ENCODE measurements at regions not wholly inside any gene's neighbourhood (a gene's known extent, or its start where the extent isn't known, plus 50 kb on each side); places are given as distances from the start of the nearest gene placed in this dataset.

GRCh38 chr1:106659490-106660244 is 396.8 kb upstream of the PRMT6 start:
- DNase-seq (ENCODE audit: low read depth, low spot score), result no peak

DNA sequence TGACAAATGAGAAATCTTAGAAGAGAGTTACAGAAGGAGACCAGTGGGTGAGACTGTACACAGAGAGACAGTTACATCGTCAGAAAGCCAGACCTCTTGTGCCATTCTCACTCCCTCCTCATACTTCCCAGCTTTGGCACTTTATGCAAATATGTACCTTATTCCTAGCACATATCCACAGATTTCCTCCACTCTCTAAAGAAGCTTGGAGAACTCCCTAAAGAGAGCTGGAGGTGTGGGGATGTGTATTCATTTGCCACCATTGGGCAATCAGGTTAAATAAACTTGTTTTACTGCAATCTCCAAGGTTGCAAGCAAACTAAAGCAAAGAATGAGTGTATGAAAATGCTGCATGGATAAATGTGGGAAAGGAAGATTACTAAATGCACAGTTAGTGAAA is 380.9 kb upstream of the PRMT6 start:
- DNase-seq (ENCODE audit: low read depth, low spot score), result no peak

- no peak for DNase-seq (ENCODE audit: low read depth, low spot score)
Observed at GRCh38 chr1:106676021-106676420, 380.5 kb upstream of the PRMT6 start.

DNA sequence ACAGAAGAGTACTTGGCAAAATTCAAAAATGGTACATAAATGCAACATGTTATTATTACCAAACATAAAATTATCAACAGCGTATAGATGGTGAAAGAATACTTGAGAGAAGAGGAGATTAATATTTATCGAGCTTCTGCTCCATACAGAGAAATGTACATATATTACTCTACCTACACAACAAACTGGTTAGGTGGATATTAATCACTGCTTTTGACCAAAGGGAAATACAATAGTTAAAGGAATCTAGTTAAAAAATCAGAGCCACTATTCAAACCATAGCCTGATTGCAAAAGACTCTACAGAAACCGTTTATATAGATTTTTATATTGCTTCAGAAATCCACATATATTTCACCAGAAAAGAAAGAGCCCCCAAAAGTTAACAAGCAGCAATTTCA is 379.3 kb upstream of the PRMT6 start:
- no peak for DNase-seq (ENCODE audit: low read depth, low spot score)

GRCh38 chr1:106677721-106678120 is 378.8 kb upstream of the PRMT6 start:
- no peak for DNase-seq (ENCODE audit: low read depth, low spot score)

GRCh38 chr1:106678279-106679050 is 378.0 kb upstream of the PRMT6 start:
- no peak for DNase-seq (ENCODE audit: low read depth, low spot score)

DNA sequence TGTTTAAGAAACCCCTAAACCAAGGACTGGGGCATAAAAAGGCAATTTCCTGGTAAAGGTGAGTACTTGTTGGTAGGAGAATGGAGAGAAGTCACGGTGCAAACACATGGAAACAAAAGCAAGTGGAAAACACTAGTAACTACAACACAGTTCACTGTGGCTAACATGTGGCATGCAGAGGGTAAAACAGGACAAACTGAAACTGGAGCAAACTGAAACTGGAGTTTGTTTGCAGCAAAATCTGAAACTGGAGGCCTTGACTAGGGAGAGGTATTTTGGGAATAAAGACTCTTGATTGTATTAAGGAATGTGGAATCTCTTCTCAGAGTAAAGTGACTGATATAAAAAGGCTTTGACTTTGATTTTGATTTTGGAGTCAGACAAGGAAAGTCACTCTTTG is 376.3 kb upstream of the PRMT6 start:
- no peak for DNase-seq (ENCODE audit: low read depth, low spot score)

- no peak for DNase-seq (ENCODE audit: low read depth, low spot score)
Observed at GRCh38 chr1:106680776-106681344, 375.6 kb upstream of the PRMT6 start.

GRCh38 chr1:106681939-106682522 is 374.4 kb upstream of the PRMT6 start:
- no peak for DNase-seq (ENCODE audit: low read depth, low spot score)

- DNase-seq (ENCODE audit: low read depth, low spot score), result no peak
Observed at GRCh38 chr1:106688446-106688845, 368.0 kb upstream of the PRMT6 start.

DNA sequence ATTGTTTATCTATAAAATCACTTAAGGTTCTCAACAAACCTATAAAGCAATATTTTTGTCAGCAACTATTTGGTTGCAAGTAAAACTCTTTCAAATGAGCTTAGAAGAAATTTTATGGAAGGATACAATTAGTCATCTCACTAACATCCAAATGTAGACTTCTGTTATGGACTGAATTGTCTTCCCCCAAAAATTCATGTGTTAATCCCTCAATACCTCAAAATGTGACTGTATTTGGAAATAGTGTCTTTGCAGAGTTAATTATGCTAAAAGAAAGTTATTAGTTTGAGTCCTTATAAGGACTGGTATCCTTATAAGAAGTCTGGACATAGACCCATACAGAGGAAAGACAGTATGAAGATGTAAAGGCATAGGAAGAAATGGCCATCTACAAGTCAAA is 357.8 kb upstream of the PRMT6 start:
- no peak for DNase-seq (ENCODE audit: low read depth, low spot score)

DNA sequence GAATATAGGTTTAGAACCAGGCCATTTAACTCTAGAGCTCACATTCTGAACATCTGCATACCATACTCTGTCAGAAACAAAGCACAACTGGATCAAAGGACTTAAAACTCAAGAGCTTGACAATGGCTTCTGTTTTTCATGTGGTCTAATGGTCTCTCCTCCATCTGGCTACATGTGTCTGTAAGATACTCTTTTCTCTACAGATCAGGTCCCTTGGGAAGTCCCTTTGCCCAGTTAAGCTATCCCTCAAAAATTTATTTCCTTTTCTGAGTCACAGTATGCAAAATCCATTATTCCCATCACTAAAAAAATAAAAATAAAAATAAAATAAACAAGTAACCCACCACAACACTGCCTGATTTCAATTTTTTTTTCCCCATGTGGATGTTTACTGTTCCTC is 357.0 kb upstream of the PRMT6 start:
- peak; percentile 15 for DNase-seq (ENCODE audit: low read depth, low spot score)

GRCh38 chr1:106700211-106700610 is 356.3 kb upstream of the PRMT6 start:
- no peak for DNase-seq (ENCODE audit: low read depth, low spot score)

GRCh38 chr1:106705971-106706370 is 350.5 kb upstream of the PRMT6 start:
- no peak for DNase-seq (ENCODE audit: low read depth, low spot score)

DNA sequence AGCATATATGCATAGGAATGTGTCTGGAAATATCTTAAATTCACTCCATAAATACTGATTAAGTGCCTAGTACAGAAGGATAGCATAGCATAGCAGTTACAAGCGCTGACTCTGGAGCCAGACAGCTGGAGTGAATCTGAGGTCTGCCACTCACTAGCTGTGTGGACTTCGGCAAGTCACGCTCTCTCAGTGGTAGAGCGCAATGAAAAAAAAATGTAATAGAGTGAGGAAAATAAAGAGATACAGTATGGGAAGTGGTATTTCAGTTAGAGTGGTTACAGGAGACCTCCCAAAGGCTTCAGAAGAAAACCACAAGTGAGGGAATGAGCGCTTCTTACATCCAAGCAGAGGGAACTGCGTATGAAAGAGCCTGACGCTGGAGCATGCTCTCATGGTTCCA is 338.9 kb upstream of the PRMT6 start:
- no peak for DNase-seq (ENCODE audit: low read depth, low spot score)

DNA sequence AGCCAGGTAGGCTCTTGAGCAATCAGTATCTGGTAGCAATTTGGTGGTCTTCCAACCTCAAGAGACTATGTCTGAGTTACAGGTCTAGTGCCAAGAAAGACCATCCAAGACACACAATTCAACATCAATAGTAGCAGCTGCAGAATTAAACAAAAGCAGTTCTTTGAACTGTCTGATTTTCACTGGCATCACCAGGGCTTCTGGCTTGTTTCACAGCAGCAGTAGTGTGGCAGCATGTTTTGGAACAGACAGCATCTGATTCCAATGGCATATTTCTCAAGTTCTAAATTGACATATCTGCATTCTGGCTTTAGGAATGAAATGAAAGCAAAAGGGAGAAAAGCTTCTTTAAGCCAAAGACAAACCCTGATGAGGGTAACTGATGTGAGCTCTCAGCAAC is 334.7 kb upstream of the PRMT6 start:
- no peak for DNase-seq (ENCODE audit: low read depth, low spot score)

- DNase-seq (ENCODE audit: low read depth, low spot score), result no peak
Observed at GRCh38 chr1:106722466-106722865, 334.0 kb upstream of the PRMT6 start.

DNA sequence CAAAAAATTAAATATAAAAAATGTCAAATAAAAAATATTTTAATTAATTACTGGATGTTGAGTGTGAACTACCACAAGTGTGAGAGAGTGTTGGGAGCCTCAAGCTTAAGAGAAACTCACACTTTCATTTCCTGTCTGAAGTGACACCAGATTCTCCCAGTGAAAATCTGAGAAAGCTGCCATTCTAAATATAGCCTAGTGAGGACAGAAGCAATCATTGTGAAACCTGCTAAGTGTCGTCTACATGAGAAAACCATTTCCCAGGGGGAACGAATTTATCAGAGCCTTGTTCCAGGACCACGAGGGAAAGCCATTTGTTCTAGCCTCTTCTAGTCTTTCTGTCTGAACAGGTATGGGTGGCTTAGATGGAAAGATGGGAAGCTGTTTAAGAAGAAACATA is 329.3 kb upstream of the PRMT6 start:
- no peak for DNase-seq (ENCODE audit: low read depth, low spot score)

DNA sequence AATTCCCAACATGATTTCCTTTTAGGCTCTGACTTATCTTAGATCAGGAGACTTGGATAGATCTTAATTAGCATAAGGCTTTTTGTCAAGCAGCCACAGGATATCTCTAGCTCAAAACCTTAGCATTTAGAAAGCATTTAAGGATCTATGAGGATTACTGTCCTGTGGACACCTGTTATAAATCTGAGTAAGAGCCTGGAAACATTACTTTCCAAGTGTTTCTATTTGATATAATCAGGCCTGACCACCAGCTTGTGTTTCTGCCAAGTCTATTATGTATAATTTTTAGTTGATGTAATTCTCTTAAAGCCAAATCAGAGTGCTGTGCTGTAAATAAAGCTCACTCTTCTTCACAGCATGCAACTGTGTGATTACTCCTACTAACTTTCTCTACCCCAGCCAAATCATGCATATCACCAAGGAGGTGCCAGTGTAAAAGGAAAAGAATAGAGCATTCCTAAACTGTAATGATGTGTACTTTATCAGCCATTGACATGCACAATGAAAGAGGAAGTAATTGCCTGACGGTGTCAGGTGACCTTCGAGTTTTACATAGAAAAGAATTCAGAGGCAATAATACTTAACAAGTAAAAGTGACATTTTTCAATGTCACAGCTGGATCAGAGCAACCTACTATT is 309.9 kb upstream of the PRMT6 start:
- no peak for DNase-seq (ENCODE audit: low read depth, low spot score)

GRCh38 chr1:106747232-106747631 is 309.2 kb upstream of the PRMT6 start:
- DNase-seq (ENCODE audit: low read depth, low spot score), result no peak

- DNase-seq (ENCODE audit: low read depth, low spot score), result no peak
Observed at GRCh38 chr1:106747791-106748190, 308.7 kb upstream of the PRMT6 start.

GRCh38 chr1:106748606-106749005 is 307.9 kb upstream of the PRMT6 start:
- no peak for DNase-seq (ENCODE audit: low read depth, low spot score)
